ENCODE measurements at regions not wholly inside any gene's neighbourhood (a gene's known extent, or its start where the extent isn't known, plus 50 kb on each side); places are given as distances from the start of the nearest gene placed in this dataset.

GRCh38 chr2:128786741-128787478 lies 468.2 kb upstream of the HS6ST1 start:
- DNase-seq, result no peak

- no peak for DNase-seq
These were observed 468.9 kb upstream of the HS6ST1 start for GRCh38 chr2:128787616-128788015.

DNA sequence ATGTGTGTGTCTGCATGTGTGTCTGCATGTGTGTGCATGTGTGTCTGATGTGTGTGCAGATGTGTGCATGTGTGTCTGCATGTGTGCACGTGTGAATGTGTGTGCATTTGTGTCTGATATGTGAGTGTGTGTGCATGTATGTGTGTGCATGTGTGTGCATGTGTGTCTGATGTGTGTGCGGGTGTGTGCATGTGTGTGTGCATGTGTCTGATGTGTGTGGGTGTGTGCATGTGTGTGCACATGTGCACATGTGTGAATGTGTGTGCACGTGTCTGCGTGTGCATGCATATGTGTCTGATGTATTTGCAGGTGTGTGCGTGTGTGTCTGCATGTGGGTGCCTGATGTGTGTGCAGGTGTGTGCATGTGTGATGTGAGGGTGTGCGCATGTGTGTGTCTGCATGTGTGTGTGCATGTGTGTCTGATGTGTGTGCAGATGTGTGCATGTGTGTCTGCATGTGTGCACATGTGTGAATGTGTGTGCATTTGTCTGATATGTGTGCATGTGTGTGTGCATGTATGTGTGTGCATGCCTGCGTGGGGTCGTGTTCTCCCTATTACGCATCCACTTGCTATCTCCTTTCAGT lies 470.1 kb upstream of the HS6ST1 start:
- no peak for DNase-seq

GRCh38 chr2:128789221-128789620 lies 470.6 kb upstream of the HS6ST1 start:
- DNase-seq, result no peak

DNA sequence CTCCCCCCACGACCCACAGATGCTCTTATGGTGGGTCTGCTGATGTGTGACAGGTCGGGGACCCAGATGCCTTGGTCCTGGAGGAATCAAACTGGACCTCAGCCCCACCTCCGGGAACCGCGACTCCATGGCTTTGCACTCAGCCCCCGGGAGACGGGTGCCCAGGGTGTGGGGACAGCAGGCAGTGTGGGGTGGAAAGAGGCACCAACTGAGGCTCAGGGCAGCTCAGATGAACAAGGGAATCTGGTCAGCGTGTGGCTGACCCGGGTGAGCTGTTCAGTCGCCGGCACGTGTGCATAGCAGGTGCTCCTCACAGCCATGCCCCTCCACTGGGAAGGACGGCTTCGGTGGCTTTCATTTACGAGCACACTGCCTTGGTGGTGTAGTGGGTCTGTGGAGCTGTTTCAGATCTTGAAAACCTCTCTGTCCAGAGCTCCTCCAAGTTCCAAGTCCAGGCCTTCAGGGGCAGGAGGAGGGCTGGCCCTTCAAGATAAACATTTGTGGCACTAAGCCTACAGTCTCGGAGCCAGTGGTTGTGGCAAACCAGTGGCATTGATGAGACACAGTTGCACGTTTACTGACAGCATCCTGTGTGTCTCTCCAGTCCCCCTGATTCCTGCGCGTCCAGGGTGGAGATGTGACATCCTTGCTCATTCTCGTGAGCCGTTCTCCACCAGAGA lies 471.2 kb upstream of the HS6ST1 start:
- no peak for DNase-seq

- no peak for DNase-seq
These were observed 471.9 kb upstream of the HS6ST1 start for GRCh38 chr2:128790541-128791001.

- no peak for DNase-seq
These were observed 472.7 kb upstream of the HS6ST1 start for GRCh38 chr2:128791120-128791984.

DNA sequence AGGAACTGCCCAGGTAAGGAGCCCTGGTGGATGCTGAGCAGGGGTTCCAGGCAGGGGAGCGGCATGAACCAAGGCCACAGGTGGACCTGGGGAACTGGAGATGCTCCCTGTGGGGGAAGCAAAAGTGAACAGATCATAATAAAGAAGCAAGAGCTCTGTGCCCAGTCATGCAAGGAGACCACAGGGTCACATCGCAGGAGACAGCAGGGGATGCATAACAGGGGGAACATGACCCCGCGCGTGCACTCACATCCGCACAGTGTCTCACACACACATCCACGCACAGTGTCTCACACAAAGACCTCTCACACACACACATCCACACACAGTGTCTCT lies 473.3 kb upstream of the HS6ST1 start:
- no peak for DNase-seq

DNA sequence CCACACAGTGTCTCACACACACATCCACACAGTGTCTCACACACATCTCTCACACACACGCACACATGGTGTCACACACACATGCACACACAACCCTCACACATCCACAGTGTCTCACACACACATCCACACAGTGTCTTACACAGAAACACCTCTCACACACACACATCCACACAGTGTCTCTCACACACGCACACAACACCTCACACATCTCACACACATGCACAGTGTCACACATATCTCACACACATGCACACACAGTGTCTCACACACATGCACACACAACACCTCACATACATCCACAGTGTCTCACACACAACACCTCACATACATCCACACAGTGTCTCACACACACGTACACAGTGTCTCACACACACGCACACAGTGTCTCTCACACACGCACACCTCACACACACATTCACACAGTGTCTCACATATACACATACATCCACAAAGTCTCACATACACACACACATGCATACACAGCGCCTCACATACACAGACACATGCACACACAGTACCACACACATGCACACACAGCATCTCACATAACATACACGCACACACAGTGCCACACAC lies 473.9 kb upstream of the HS6ST1 start:
- no peak for DNase-seq

- DNase-seq, result no peak
These were observed 474.7 kb upstream of the HS6ST1 start for GRCh38 chr2:128793404-128793803.

GRCh38 chr2:128794285-128794684 lies 475.6 kb upstream of the HS6ST1 start:
- DNase-seq, result no peak

GRCh38 chr2:128796321-128796720 lies 477.7 kb upstream of the HS6ST1 start:
- DNase-seq, result no peak

DNA sequence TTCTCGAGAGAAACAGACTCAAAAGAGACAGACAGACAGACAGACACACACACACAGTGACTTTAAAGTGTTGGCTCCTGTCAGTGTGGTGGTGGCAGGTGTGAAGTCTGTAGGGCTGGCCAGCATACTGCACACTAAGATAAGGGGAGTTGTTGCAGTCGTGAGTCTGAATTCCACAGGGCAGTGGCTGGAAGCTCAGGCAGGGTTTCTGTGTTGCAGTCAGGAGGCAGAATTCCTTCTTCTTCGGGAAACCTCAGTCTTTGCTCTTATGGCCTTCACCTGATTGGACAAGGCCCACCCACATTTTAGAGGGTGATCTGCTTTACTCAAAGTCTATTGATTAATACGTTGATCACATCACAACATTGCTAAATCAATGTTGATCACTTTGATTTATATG lies 478.4 kb upstream of the HS6ST1 start:
- no peak for DNase-seq

- no peak for DNase-seq
These were observed 478.9 kb upstream of the HS6ST1 start for GRCh38 chr2:128797533-128797932.

GRCh38 chr2:128797937-128798336 lies 479.3 kb upstream of the HS6ST1 start:
- no peak for DNase-seq

DNA sequence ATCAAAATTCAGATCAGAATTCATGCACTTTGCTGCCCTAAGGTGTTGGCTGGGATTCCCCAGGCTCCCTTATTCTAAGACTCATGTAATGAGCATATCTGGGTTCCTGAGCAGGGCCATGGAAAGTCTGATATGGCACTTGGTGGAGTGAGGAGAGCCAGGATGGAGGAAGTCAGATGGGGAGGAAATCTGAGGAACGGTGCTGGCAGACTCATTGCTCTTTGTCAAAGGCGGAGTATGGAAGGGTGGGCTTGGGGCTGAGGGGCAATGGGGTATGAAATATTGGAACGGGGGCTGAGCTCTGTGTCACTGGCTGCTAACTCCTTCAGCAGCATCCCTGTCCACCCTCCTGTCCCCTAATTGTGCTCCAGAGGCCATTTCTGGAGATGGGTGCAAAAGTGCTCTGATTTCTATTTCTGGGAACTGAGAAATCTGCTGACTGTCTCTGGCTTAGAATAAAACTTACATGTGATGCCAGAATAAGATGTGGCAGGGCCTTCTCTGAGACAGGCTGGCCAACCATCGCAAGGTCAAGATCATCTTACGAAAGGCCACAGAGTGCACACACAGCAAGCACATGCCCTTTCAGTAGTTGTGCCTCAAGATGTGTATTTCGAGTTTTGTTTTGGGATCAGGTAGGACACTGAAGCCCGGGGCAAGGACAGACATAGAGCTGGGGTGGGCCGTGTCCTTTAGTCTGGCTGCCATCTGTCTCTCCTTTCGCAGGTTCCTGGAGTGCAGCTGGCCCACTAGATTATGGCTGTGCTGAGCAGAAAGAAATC lies 480.0 kb upstream of the HS6ST1 start:
- no peak for DNase-seq

DNA sequence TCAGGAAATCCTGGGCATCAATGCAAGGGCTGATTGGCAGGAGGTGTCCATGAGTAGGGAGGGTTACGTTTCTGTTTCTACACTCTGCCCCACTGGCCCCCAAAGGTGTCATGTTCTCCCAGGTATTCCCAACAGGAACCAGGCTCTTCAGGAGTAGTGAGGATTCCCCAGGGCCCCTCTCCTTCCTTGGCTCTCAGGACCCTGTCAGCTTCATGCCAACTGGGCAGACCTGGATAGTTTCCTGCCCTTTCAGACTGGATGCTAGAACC lies 480.6 kb upstream of the HS6ST1 start:
- DNase-seq, result no peak

GRCh38 chr2:128799730-128800129 lies 481.1 kb upstream of the HS6ST1 start:
- DNase-seq, result no peak

DNA sequence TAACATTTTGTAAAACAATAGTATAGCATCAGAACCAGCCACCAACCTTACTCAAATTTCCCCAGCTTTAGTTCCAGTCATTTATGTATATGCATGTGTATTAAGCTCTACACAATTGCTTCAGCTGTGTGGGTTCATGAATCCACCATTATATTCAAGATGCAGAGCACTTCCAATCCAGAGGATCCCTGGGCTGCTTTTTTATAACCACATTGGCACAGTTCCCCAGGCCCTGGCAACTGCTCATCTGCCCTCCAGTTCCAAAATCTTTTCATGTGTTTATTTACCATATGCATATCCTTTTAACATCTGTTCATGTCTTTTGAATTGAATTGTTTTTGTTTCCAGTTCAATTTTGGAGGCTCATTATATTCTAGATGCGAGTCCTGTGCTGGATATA lies 482.9 kb upstream of the HS6ST1 start:
- no peak for DNase-seq

GRCh38 chr2:128803222-128803621 lies 484.6 kb upstream of the HS6ST1 start:
- no peak for DNase-seq

GRCh38 chr2:128805237-128805636 lies 486.6 kb upstream of the HS6ST1 start:
- no peak for DNase-seq

DNA sequence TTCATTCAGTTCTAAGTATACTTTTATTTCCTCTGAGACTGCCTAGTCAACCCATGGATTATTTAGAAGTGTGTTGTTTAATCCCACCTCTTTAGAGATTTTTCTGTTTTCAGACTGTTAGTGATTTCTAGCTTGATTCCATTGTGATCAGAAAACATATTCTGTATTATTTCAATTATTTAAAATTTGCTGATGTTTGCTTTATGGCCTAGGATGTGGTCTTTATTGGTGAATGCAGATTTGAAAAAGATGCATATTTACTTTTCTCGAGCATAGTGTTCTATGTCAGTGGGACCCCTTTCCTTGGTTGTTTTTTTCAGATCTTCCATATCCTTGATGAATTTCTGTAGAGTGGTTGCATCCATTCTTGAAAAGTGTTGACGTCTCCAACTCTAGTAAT lies 487.2 kb upstream of the HS6ST1 start:
- DNase-seq, result no peak

- DNase-seq, result no peak
These were observed 488.6 kb upstream of the HS6ST1 start for GRCh38 chr2:128807317-128807716.
